Mesendoderm (in vitro differentiated cells): ENCODE measurements at regions not wholly inside any gene's neighbourhood (a gene's known extent, or its start where the extent isn't known, plus 50 kb on each side); places are given as distances from the start of the nearest gene placed in this dataset.
"Not testable (repeated sequence)": the region's sequence is repeated elsewhere in the genome, so short reads cannot be mapped to it uniquely, and the experiment has no call there.

Experiments
- DNase-seq: peaks from one replicate; pipeline ENCODE4 v3.0.0; 2013
- H2AK5ac ChIP-seq: 2 replicates; pipeline ENCODE4 v1.6.1; 2013; ENCODE audit warnings: low read length, inconsistent platforms
- H2BK120ac ChIP-seq: 2 replicates; pipeline ENCODE4 v1.6.1; 2013; ENCODE audit warnings: low read depth, mild to moderate bottlenecking, low read length, moderate library complexity, mixed read lengths
- H2BK15ac ChIP-seq: replicated peaks from 2 replicates; pipeline ENCODE4 v1.6.1; 2013; ENCODE audit warnings: low read depth, mild to moderate bottlenecking, moderate library complexity
- H2BK5ac ChIP-seq: 2 replicates; pipeline ENCODE4 v1.6.1; 2013; ENCODE audit warnings: low read length, inconsistent platforms
- H3K18ac ChIP-seq: 2 replicates; pipeline ENCODE4 v1.6.1; 2013; ENCODE audit warnings: mild to moderate bottlenecking, low read length, mixed read lengths
- H3K23ac ChIP-seq: one replicate; pipeline ENCODE4 v1.6.1; 2013; ENCODE audit warnings: low read length
- H3K27ac ChIP-seq: 2 replicates; pipeline ENCODE4 v1.5.1; 2013; ENCODE audit warnings: low read depth, mild to moderate bottlenecking, inconsistent platforms, low read length, moderate library complexity
- H3K27me3 ChIP-seq: 2 replicates; pipeline ENCODE4 v1.6.1; 2013; ENCODE audit warnings: low read length, control low read depth, mild to moderate bottlenecking, inconsistent platforms; ENCODE audit not compliant: insufficient read depth, poor library complexity
- H3K36me3 ChIP-seq: 2 replicates; pipeline ENCODE4 v1.6.1; 2013; ENCODE audit warnings: low read length, inconsistent platforms; ENCODE audit not compliant: control insufficient read depth, insufficient read depth
- H3K4ac ChIP-seq: one replicate; pipeline ENCODE4 v1.6.1; 2013; ENCODE audit warnings: low read depth, mild to moderate bottlenecking, low read length, moderate library complexity
- H3K4me1 ChIP-seq: 2 replicates; pipeline ENCODE4 v1.6.1; 2013; ENCODE audit warnings: low read depth, low read length, inconsistent platforms; ENCODE audit not compliant: control insufficient read depth
- H3K4me2 ChIP-seq: 2 replicates; pipeline ENCODE4 v1.6.1; 2013; ENCODE audit warnings: low read length
- H3K4me3 ChIP-seq: 2 replicates; pipeline ENCODE4 v1.5.1; 2013; ENCODE audit warnings: mild to moderate bottlenecking, low read length
- H3K56ac ChIP-seq: one replicate; pipeline ENCODE4 v1.6.1; 2013; ENCODE audit warnings: low read length
- H3K79me1 ChIP-seq: 2 replicates; pipeline ENCODE4 v1.6.1; 2013; ENCODE audit warnings: low read length, inconsistent platforms
- H3K79me2 ChIP-seq: 2 replicates; pipeline ENCODE4 v1.6.1; 2013; ENCODE audit warnings: mild to moderate bottlenecking, low read length; ENCODE audit not compliant: control insufficient read depth, insufficient read depth
- H3K9ac ChIP-seq: 2 replicates; pipeline ENCODE4 v1.6.1; 2013; ENCODE audit warnings: low read length, inconsistent platforms
- H4K5ac ChIP-seq: one replicate; pipeline ENCODE4 v1.6.1; 2013; ENCODE audit warnings: low read length
- H4K8ac ChIP-seq: one replicate; pipeline ENCODE4 v1.6.1; 2013; ENCODE audit warnings: low read depth, mild to moderate bottlenecking, control low read depth, low read length, moderate library complexity
- WGBS: extraction: QIAGEN DNeasy Blood & Tissue Kit; methylation state at CpG from one replicate; pipeline ENCODE4 v1.1.7; 2013; ENCODE audit warnings: low lambda C conversion rate, missing lambda C conversion rate; ENCODE audit not compliant: insufficient coverage; ENCODE audit errors: extremely low coverage; 5-methylcytosine and 5-hydroxymethylcytosine counted together

GRCh38 chr2:16093639-16094529 is 153.5 kb downstream of the MYCN start:
- Histone ChIP-seq H2BK5ac (peak overlapping the region; percentile 23), H3K4me2 (no peak overlapping the region), H3K4ac (no peak overlapping the region), H4K5ac (no peak overlapping the region), H3K9ac (no peak overlapping the region), H2AK5ac (peak overlapping the region; percentile 27), H3K36me3 (no peaks in the 10 kb centered on the region), H2BK120ac (no peak overlapping the region), H3K27ac (no peak overlapping the region), H3K4me1 (peaks cover 4% of the 10 kb centered on the region), H3K27me3 (no peaks in the 10 kb centered on the region), H4K8ac (no peak overlapping the region), H3K18ac (no peak overlapping the region), H2BK15ac (no peak overlapping the region), H3K4me3 (no peak overlapping the region), H3K79me1 (no peaks in the 10 kb centered on the region), H3K56ac (no peak overlapping the region), H3K23ac (no peak overlapping the region), H3K79me2 (no peaks in the 10 kb centered on the region)
- no CpG with 5 or more reads among the region's 17 CpGs for WGBS
- peak; percentile 71 for DNase-seq

DNA sequence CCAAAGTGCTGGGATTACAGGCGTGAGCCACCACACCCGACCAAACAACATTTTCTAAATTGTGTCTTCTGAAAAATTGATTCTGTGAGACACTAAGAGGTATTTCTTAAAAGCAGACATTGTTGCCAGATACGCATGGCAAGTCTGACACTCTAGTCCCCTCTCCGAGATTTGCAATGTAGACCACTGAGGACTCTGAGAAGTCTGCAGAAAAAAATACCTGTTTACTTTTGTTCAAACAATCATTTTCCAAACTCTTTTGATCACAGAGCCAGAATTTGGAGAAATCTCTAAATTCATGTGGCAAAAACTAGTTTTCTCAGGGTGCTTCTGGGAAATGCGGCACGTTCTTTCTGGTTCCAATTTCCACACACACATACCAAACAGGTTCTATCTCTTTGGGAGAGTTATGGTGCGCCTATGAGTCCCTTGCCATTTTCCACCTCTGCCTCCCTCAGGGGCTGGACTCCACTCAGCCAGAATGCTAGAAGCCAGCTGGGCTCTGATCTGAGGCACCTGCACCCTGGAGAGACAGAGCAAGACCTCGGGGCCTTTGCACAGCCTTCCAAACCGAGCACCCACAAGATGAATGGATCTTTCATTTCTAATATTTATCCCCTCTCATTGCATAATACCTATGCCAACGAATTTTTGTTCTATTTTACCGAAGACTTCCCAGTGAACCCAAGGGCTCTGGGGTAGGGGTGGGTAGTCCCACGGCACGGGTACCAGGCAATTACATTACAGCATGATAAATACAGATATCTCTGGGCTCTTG is 152.7 kb downstream of the MYCN start:
- Histone ChIP-seq H3K36me3 (no peaks in the 10 kb centered on the region), H4K5ac (no peak overlapping the region), H3K27ac (no peak overlapping the region), H3K56ac (no peak overlapping the region), H3K9ac (no peak overlapping the region), H2BK15ac (no peak overlapping the region), H3K79me2 (no peaks in the 10 kb centered on the region), H2BK5ac (no peak overlapping the region), H3K27me3 (no peaks in the 10 kb centered on the region), H3K4ac (no peak overlapping the region), H4K8ac (no peak overlapping the region), H3K4me2 (no peak overlapping the region), H3K79me1 (no peaks in the 10 kb centered on the region), H3K23ac (no peak overlapping the region), H3K18ac (no peak overlapping the region), H3K4me3 (no peak overlapping the region), H3K4me1 (peaks cover 4% of the 10 kb centered on the region), H2BK120ac (no peak overlapping the region), H2AK5ac (no peak overlapping the region)
- WGBS = no CpG with 5 or more reads among the region's 13 CpGs
- no peak for DNase-seq

DNA sequence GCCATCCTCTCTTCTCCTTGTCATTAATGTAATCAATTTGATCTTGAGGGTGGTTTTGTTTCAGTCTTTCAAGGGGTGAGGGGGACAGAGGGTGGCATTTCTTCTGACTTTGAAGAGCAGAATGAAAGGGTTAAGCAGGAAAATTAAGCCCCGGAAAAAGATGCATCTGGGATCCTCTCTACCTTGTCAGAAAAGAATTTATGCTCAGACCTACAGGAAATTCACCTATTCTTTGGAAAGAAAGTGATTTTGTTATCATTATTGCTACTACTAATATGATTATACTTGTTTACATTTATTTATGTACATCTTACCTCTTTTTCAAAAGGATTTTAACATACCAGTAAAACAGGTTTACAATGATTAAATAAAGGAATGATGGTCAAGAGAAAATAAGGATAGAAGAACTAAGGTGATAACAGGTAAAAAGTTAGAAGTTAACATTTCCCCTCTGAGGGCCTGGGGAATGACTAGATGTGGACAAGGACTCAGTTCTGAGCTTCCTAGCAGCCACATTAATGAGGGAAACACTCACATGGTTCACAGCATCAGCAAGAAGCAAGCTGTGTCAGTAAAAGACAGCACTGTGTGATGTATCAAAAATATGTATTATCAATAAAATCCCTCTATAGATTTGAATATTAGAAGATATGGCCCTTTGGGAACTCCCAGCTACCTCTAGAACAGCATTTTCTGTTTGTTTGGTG is 151.4 kb downstream of the MYCN start:
- H3K79me2 ChIP-seq = no peaks in the 10 kb centered on the region
- H3K4me2 ChIP-seq = no peak overlapping the region
- H3K18ac ChIP-seq = no peak overlapping the region
- no peak overlapping the region for H3K4me3 ChIP-seq
- H4K8ac ChIP-seq = no peak overlapping the region
- H4K5ac ChIP-seq = no peak overlapping the region
- no peak overlapping the region for H2BK120ac ChIP-seq
- no peak overlapping the region for H3K9ac ChIP-seq
- no peak overlapping the region for H3K27ac ChIP-seq
- DNase-seq = no peak
- H3K56ac ChIP-seq = no peak overlapping the region
- H3K27me3 ChIP-seq = no peaks in the 10 kb centered on the region
- no peak overlapping the region for H2BK15ac ChIP-seq
- peaks cover 4% of the 10 kb centered on the region for H3K4me1 ChIP-seq
- no peaks in the 10 kb centered on the region for H3K36me3 ChIP-seq
- no CpG with 5 or more reads among the region's 1 CpG for WGBS
- no peak overlapping the region for H3K23ac ChIP-seq
- H3K4ac ChIP-seq = no peak overlapping the region
- no peak overlapping the region for H2BK5ac ChIP-seq
- H3K79me1 ChIP-seq = no peaks in the 10 kb centered on the region
- no peak overlapping the region for H2AK5ac ChIP-seq

DNA sequence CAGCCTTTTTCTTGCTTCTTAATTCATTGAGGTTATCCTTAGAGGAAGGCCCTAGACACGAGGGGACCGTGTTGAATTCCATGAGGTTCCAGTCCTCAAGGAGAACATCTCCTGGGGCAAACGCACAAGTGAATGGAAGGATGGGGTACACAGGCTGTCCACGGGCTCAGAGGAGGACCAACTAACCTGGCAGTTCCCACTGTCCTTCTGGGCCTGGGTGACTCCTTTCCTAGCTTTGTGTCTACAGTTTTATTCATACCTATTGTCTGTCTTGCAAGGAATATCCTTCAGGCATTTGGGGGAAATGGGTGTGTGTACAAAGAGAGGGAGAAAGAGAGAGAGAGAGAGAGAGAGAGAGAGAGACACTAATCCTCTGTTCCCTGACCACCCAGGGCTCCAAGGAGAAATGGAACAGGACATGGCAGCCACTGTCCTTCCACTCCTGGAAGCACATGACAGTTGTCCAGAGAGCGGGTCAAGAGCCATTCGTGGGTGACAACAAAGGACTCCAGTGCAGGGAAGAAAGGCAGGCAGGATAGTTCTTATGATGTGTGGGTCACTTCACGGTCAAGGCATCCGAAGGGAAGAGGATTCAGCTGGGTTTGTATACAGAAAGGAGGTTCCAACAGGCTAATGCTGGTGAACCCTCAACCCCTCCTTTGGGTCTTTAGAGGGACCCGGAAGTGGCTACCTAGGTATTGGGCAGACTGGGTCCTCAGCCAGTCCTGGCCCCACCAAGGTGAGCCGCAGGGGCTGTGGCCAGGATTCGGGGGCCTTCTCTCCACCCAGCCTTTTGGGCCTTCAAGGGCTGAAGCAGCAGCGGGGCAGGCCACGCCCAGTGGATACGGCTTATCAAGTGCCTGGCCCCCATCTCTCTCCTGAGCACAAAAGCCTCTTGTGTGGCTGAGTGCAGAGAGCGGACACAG is 150.6 kb downstream of the MYCN start:
- Histone ChIP-seq H3K4me3 (no peak overlapping the region), H2AK5ac (no peak overlapping the region), H2BK120ac (no peak overlapping the region), H3K18ac (no peak overlapping the region), H4K8ac (no peak overlapping the region), H3K4me2 (no peak overlapping the region), H4K5ac (no peak overlapping the region), H3K4me1 (peaks cover 4% of the 10 kb centered on the region), H2BK15ac (no peak overlapping the region), H3K4ac (no peak overlapping the region), H3K36me3 (no peaks in the 10 kb centered on the region), H3K56ac (no peak overlapping the region), H3K79me1 (no peaks in the 10 kb centered on the region), H3K23ac (no peak overlapping the region), H3K9ac (no peak overlapping the region), H2BK5ac (no peak overlapping the region), H3K27ac (no peak overlapping the region), H3K79me2 (no peaks in the 10 kb centered on the region), H3K27me3 (no peaks in the 10 kb centered on the region)
- WGBS = no CpG with 5 or more reads among the region's 15 CpGs
- DNase-seq = no peak

DNA sequence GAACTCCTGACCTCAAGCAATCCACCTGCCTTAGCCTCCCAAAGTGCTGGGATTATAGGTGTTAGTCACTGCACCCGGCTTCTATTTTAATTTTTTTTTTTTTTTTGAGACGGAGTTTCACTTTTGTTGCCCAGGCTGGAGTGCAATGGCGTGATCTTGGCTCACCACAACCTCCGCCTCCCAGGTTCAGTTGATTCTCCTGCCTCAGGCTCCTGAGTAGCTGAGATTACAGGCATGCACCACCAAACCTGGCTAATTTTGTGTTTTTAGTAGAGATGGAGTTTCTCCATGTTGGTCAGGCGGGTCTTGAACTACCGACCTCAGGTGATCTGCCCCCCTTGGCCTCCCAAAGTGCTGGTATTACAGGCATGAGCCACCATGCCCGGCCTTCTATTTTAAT is 149.1 kb downstream of the MYCN start:
- H3K36me3 ChIP-seq, H3K79me2 ChIP-seq, H4K8ac ChIP-seq, H3K9ac ChIP-seq, H3K27me3 ChIP-seq, H3K23ac ChIP-seq, H3K4me2 ChIP-seq, H3K79me1 ChIP-seq, DNase-seq, H2BK5ac ChIP-seq, H3K4ac ChIP-seq, H2AK5ac ChIP-seq, H2BK15ac ChIP-seq, H2BK120ac ChIP-seq, H4K5ac ChIP-seq, H3K18ac ChIP-seq, H3K4me1 ChIP-seq, H3K4me3 ChIP-seq, H3K56ac ChIP-seq, H3K27ac ChIP-seq: not testable (repeated sequence)
- no CpG with 5 or more reads among the region's 7 CpGs for WGBS
